Endothelial cell of umbilical vein (primary cell): ENCODE measurements at regions not wholly inside any gene's neighbourhood (a gene's known extent, or its start where the extent isn't known, plus 50 kb on each side); places are given as distances from the start of the nearest gene placed in this dataset.

Experiments
- CTCF ChIP-seq, 2 donors: IDR thresholded peaks; 1 replicate in 1 of 2; 2 replicates in 1 of 2; pipeline ENCODE4 v1.5.1; 2011; ENCODE audit warnings: low read length in 2 of 2, mild to moderate bottlenecking in 2 of 2, moderate library complexity in 2 of 2, control low read depth in 1 of 2, inconsistent platforms in 1 of 2, low read depth in 1 of 2; ENCODE audit not compliant: insufficient read depth in 1 of 2; ENCODE audit errors: extremely low read depth in 1 of 2
- EZH2 ChIP-seq: IDR thresholded peaks from 2 replicates; pipeline ENCODE4 v1.6.1; 2012; ENCODE audit warnings: borderline replicate concordance, low read depth, mild to moderate bottlenecking, moderate library complexity, low read length, inconsistent platforms; ENCODE audit not compliant: severe bottlenecking
- GATA2 ChIP-seq: IDR thresholded peaks from 2 replicates; pipeline ENCODE4 v1.7.0; 2011; ENCODE audit warnings: low read depth, mild to moderate bottlenecking, moderate library complexity, mixed read lengths, low read length; ENCODE audit not compliant: insufficient read length, insufficient read depth
- POLR2A ChIP-seq: IDR thresholded peaks from 2 replicates; pipeline ENCODE4 v1.6.1; 2012; ENCODE audit warnings: low read depth, mild to moderate bottlenecking, control low read depth, low read length
- POLR2AphosphoS5 ChIP-seq: IDR thresholded peaks from 2 replicates; pipeline ENCODE4 v1.6.1; 2012; ENCODE audit warnings: low read depth, mild to moderate bottlenecking, control low read depth, low read length, moderate library complexity; ENCODE audit not compliant: insufficient read depth
- TF ChIP-seq, protein P1 (sequence below): IDR thresholded peaks from 2 replicates; pipeline ENCODE4 v1.6.1; 2011; ENCODE audit not compliant: insufficient read depth, insufficient read length

- TF ChIP-seq CTCF (IDR thresholded peaks at IDR 0.05; ENCODE audit: extremely low read depth in 1 of 2, insufficient read depth in 1 of 2, low read depth in 1 of 2, low read length in 2 of 2) = no peak
- TF ChIP-seq POLR2A = no peak
- TF ChIP-seq EZH2 = no peak
- TF ChIP-seq, protein P1, sequence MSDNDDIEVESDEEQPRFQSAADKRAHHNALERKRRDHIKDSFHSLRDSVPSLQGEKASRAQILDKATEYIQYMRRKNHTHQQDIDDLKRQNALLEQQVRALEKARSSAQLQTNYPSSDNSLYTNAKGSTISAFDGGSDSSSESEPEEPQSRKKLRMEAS = no peak
- no peak for TF ChIP-seq POLR2AphosphoS5
- no peak for TF ChIP-seq GATA2
Measured at GRCh38 chr2:147519178-147519577, 325.7 kb upstream of the ACVR2A start.
